PC-3 (cell line): ENCODE measurements at regions not wholly inside any gene's neighbourhood (a gene's known extent, or its start where the extent isn't known, plus 50 kb on each side); places are given as distances from the start of the nearest gene placed in this dataset.

Experiments
- ATAC-seq: fragments of 200-7000 bp; cut with Tn5 transposase; 2 replicates; pipeline ENCODE4 v1.9.1; 2020; ENCODE audit warnings: mild to moderate bottlenecking, moderate library complexity
- BruUV-seq: library from RNA; stranded (reverse); fragments of 400-500 nt; replicated peaks from 2 replicates; lab custom pipeline; 2021; lab: Mats Ljungman, UMichigan
- CTCF ChIA-PET: fragments of 300-600 bp; sonication (Branson Sonifier 250); formaldehyde crosslinking; loops from one replicate; lab custom pipeline; 2022; ENCODE audit warnings: antibody characterized with exemption; lab: Charles Lee
- POLR2A ChIA-PET: fragments of 300-600 bp; sonication (Branson Sonifier 250); formaldehyde crosslinking; loops from one replicate; lab custom pipeline; 2022; ENCODE audit warnings: antibody characterized with exemption; ENCODE audit not compliant: unreplicated experiment; lab: Charles Lee
- DNase-seq: peaks from one replicate; pipeline ENCODE4 v3.0.0-alpha.2; 2015
- H2AFZ ChIP-seq: fragments of 300-600 bp; sonication (generic); 2 replicates; pipeline ENCODE4 v1.6.0; 2016; ENCODE audit warnings: antibody characterized with exemption, low read length
- H3F3A ChIP-seq: fragments of 300-600 bp; sonication (generic); one replicate; pipeline ENCODE4 v1.6.0; 2017; ENCODE audit warnings: antibody characterized with exemption, low read length, control low read depth, mild to moderate bottlenecking; ENCODE audit not compliant: unreplicated experiment
- H3K27ac ChIP-seq: fragments of 300-600 bp; sonication (generic); 2 replicates; pipeline ENCODE4 v1.5.1; 2016; ENCODE audit warnings: mild to moderate bottlenecking, low read length
- H3K27me3 ChIP-seq: fragments of 300-600 bp; sonication (generic); 2 replicates; pipeline ENCODE4 v1.6.1; 2016; ENCODE audit warnings: low read length, mixed read lengths
- H3K36me3 ChIP-seq: fragments of 300-600 bp; sonication (generic); 2 replicates; pipeline ENCODE4 v1.6.1; 2016; ENCODE audit warnings: low read depth, mixed run types, low read length, mixed read lengths
- H3K4me1 ChIP-seq: fragments of 300-600 bp; sonication (generic); 2 replicates; pipeline ENCODE4 v1.5.1; 2016; ENCODE audit warnings: low read length; ENCODE audit not compliant: insufficient read depth
- H3K4me2 ChIP-seq: fragments of 300-600 bp; sonication (generic); 2 replicates; pipeline ENCODE4 v1.6.0; 2016; ENCODE audit warnings: low read length
- H3K4me3 ChIP-seq: fragments of 300-600 bp; sonication (generic); 2 replicates; pipeline ENCODE4 v1.5.1; 2016; ENCODE audit warnings: mild to moderate bottlenecking, low read length, mixed read lengths
- H3K79me2 ChIP-seq: fragments of 300-600 bp; sonication (generic); 2 replicates; pipeline ENCODE4 v1.6.1; 2017; ENCODE audit warnings: low read length, mixed read lengths
- H3K9ac ChIP-seq: fragments of 300-600 bp; sonication (generic); 2 replicates; pipeline ENCODE4 v1.6.0; 2016; ENCODE audit warnings: mild to moderate bottlenecking, low read length
- H3K9me2 ChIP-seq: fragments of 300-600 bp; sonication (generic); replicated peaks from 2 replicates; pipeline ENCODE4 v1.6.1; 2016; ENCODE audit warnings: mixed run types, low read length, mixed read lengths
- H3K9me3 ChIP-seq: fragments of 300-600 bp; sonication (generic); 2 replicates; pipeline ENCODE4 v1.6.1; 2016; ENCODE audit warnings: low read length, mixed read lengths
- H4K20me1 ChIP-seq: fragments of 300-600 bp; sonication (generic); 2 replicates; pipeline ENCODE4 v1.6.1; 2016; ENCODE audit warnings: low read length, mixed read lengths
- EZH2 ChIP-seq: fragments of 300-600 bp; sonication (generic); IDR thresholded peaks from one replicate; pipeline ENCODE4 v1.6.1; 2017; ENCODE audit warnings: antibody characterized with exemption, mild to moderate bottlenecking, low read length; ENCODE audit not compliant: unreplicated experiment
- EZH2phosphoT487 ChIP-seq: fragments of 300-600 bp; sonication (generic); IDR thresholded peaks from 2 replicates; pipeline ENCODE4 v1.6.1; 2018; ENCODE audit warnings: mild to moderate bottlenecking, antibody characterized with exemption, low read length, borderline replicate concordance
- intact Hi-C: fragments of 100-400 bp; cut with micrococcal nuclease; formaldehyde crosslinking; loops from 2 replicates; pipeline ENCODE4 v1.9.0; 2023
- TF ChIP-seq, protein P1 (sequence below): fragments of 300-600 bp; sonication (generic); conservative IDR thresholded peaks from 2 replicates; pipeline ENCODE4 v1.5.1; 2017; ENCODE audit warnings: antibody characterized with exemption, low read depth, mild to moderate bottlenecking, low read length

DNA sequence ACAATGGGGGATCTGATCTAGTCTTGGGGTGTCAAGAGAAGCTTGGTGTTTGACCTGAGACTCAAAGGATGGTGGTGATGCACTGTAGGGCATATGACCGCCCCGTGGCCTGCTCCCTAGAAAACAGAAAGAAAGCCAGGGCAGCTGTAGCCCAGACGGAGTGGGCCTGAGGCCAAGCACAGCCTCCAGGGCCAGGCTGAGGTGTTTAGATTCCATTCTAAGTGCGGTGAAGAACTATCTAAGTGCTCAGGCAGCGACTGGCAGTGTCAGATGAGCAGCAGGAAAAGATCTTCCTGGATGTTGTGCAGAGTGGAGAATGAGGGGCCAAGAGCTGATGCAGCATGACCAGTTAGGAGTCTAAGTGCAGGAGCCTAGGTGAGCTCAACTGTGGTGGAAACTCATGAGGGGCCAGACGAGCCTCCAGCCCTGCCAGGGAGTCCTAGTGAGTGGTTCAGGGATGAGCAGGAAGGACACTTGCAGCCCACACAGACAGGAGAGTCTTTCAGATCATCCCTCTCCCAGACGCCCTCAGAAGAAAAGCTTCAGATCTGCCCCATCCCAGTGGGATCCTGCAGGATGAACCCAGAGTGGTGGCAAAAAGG lies 314.2 kb upstream of the CCL2 start:
- H2AFZ ChIP-seq, result no peak overlapping the region
- no peak overlapping the region for H3K4me3 ChIP-seq
- no peaks in the 10 kb centered on the region for H3K9me2 ChIP-seq
- no TSS peak for BruUV-seq
- intact Hi-C loops, result no loop called here
- H4K20me1 ChIP-seq, result no peaks in the 10 kb centered on the region
- H3K36me3 ChIP-seq, result no peaks in the 10 kb centered on the region
- H3K27ac ChIP-seq, result no peak overlapping the region
- TF ChIP-seq EZH2phosphoT487, result no peak
- no peak for TF ChIP-seq EZH2
- TF ChIP-seq, protein P1, sequence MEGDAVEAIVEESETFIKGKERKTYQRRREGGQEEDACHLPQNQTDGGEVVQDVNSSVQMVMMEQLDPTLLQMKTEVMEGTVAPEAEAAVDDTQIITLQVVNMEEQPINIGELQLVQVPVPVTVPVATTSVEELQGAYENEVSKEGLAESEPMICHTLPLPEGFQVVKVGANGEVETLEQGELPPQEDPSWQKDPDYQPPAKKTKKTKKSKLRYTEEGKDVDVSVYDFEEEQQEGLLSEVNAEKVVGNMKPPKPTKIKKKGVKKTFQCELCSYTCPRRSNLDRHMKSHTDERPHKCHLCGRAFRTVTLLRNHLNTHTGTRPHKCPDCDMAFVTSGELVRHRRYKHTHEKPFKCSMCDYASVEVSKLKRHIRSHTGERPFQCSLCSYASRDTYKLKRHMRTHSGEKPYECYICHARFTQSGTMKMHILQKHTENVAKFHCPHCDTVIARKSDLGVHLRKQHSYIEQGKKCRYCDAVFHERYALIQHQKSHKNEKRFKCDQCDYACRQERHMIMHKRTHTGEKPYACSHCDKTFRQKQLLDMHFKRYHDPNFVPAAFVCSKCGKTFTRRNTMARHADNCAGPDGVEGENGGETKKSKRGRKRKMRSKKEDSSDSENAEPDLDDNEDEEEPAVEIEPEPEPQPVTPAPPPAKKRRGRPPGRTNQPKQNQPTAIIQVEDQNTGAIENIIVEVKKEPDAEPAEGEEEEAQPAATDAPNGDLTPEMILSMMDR, result no peak
- H3F3A ChIP-seq, result no peaks in the 10 kb centered on the region
- no peaks in the 10 kb centered on the region for H3K79me2 ChIP-seq
- H3K4me2 ChIP-seq, result no peak overlapping the region
- DNase-seq (no peak), ATAC-seq (no peak)
- H3K27me3 ChIP-seq, result no peaks in the 10 kb centered on the region
- POLR2A ChIA-PET, result no interaction called here
- H3K9me3 ChIP-seq, result no peaks in the 10 kb centered on the region
- CTCF ChIA-PET, result no interaction called here
- no peaks in the 10 kb centered on the region for H3K4me1 ChIP-seq
- H3K9ac ChIP-seq, result no peak overlapping the region

DNA sequence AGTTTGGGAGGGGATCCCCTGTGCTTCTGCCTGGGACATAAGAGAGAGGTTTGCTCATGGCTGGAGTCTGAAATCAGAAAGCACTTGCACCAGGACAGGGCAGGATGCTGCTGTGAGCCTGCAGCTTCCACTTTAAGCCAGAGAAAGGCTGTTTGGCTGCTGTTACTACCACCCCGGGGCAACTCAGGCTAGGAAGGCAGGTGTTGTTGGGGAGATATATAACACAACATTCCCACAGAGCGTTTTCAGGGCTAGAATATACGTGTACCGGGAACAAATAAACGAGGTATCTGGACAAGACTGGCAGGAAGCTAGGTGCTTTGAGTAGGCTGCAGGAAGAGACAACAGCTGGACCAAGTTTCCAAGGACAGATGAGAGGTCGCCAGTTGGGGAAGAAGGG lies 313.3 kb upstream of the CCL2 start:
- Histone ChIP-seq H3K9me2 (no peaks in the 10 kb centered on the region), H3K4me1 (no peaks in the 10 kb centered on the region), H3K27ac (no peak overlapping the region), H3K4me3 (no peak overlapping the region), H2AFZ (no peak overlapping the region), H3F3A (no peaks in the 10 kb centered on the region), H3K4me2 (no peak overlapping the region), H3K9me3 (no peaks in the 10 kb centered on the region), H3K27me3 (no peaks in the 10 kb centered on the region), H3K36me3 (no peaks in the 10 kb centered on the region), H4K20me1 (no peaks in the 10 kb centered on the region), H3K79me2 (no peaks in the 10 kb centered on the region), H3K9ac (no peak overlapping the region)
- intact Hi-C loops, result no loop called here
- TF ChIP-seq, protein P1, result no peak
- TF ChIP-seq EZH2 (no peak), EZH2phosphoT487 (no peak)
- no TSS peak for BruUV-seq
- DNase-seq (no peak), ATAC-seq (no peak)
- ChIA-PET CTCF (no interaction called here), POLR2A (no interaction called here)

- no peak for DNase-seq
- Histone ChIP-seq H3K9me3 (no peaks in the 10 kb centered on the region), H3K4me3 (no peak overlapping the region), H2AFZ (no peak overlapping the region), H3K27ac (no peak overlapping the region), H3K9me2 (no peaks in the 10 kb centered on the region), H3K36me3 (no peaks in the 10 kb centered on the region), H3K4me2 (no peak overlapping the region), H3K27me3 (no peaks in the 10 kb centered on the region), H3F3A (no peaks in the 10 kb centered on the region), H4K20me1 (no peaks in the 10 kb centered on the region), H3K4me1 (no peaks in the 10 kb centered on the region), H3K79me2 (no peaks in the 10 kb centered on the region), H3K9ac (no peak overlapping the region)
- intact Hi-C loops, result no loop called here
- ChIA-PET POLR2A (no interaction called here), CTCF (no interaction called here)
- no TSS peak for BruUV-seq
- no peak for ATAC-seq
- TF ChIP-seq EZH2 (no peak), EZH2phosphoT487 (no peak)
- TF ChIP-seq, protein P1, result no peak
Measured at GRCh38 chr17:33942414-33942813, 312.7 kb upstream of the CCL2 start.
